Activated CD4-positive, alpha-beta T cell treated with anti-CD3 and anti-CD28 coated beads, Interleukin-2, amount 10 ng/mL, durations not matched to agents 7 days and 5 days (primary cell): ENCODE measurements at regions not wholly inside any gene's neighbourhood (a gene's known extent, or its start where the extent isn't known, plus 50 kb on each side); places are given as distances from the start of the nearest gene placed in this dataset.
"Not testable (repeated sequence)": the region's sequence is repeated elsewhere in the genome, so short reads cannot be mapped to it uniquely, and the experiment has no call there.

Experiments
- CTCF ChIA-PET: fragments of 350-600 bp; sonication (Branson Sonifier 250); formaldehyde crosslinking; loops from one replicate; lab custom pipeline; 2021; ENCODE audit warnings: antibody characterized with exemption; lab: Charles Lee
- POLR2A ChIA-PET: fragments of 350-600 bp; sonication (Branson Sonifier 250); formaldehyde crosslinking; loops from one replicate; lab custom pipeline; 2021; ENCODE audit warnings: antibody characterized with exemption; lab: Charles Lee
- DNase-seq: peaks from one replicate; pipeline ENCODE4 v3.0.0-alpha.2; 2020
- H3K27ac Mint-ChIP-seq: one replicate; pipeline ENCODE4 v1.8.0; 2021; ENCODE audit warnings: mild to moderate bottlenecking, moderate library complexity, mixed read lengths
- H3K27me3 Mint-ChIP-seq: one replicate; pipeline ENCODE4 v1.8.0; 2021; ENCODE audit warnings: mixed read lengths
- H3K36me3 Mint-ChIP-seq: one replicate; pipeline ENCODE4 v1.8.0; 2021; ENCODE audit warnings: low read depth, mixed read lengths
- H3K4me1 Mint-ChIP-seq: one replicate; pipeline ENCODE4 v1.8.0; 2021; ENCODE audit warnings: mixed read lengths
- H3K4me3 Mint-ChIP-seq: one replicate; pipeline ENCODE4 v1.8.0; 2021; ENCODE audit warnings: mild to moderate bottlenecking, moderate library complexity, mixed read lengths
- H3K9me3 Mint-ChIP-seq: one replicate; pipeline ENCODE4 v1.8.0; 2021; ENCODE audit warnings: mixed read lengths

DNA sequence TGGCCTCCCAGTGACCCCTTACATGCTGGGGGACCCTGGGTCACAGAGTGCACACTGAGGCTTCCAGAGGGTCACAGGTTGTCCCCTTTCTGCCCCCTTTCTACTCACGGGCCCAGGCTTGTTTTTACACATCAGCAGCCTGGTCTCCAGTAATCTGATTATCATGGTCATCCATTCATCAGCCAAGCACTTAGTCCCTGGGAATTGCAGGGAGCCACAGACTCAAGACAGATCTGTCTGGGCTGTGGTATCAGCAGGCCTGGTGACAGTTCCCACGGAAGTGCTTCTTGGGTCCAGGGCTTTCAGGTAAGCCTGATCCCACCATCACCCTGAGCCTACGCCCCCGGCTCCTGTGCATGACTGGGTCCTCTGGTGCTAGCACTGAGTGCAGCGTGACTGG is 86.6 kb upstream of the OSBPL11 start:
- H3K9me3 Mint-ChIP-seq, H3K4me3 Mint-ChIP-seq, H3K36me3 Mint-ChIP-seq, POLR2A ChIA-PET, H3K27me3 Mint-ChIP-seq, H3K27ac Mint-ChIP-seq, H3K4me1 Mint-ChIP-seq, DNase-seq, CTCF ChIA-PET: not testable (repeated sequence)

DNA sequence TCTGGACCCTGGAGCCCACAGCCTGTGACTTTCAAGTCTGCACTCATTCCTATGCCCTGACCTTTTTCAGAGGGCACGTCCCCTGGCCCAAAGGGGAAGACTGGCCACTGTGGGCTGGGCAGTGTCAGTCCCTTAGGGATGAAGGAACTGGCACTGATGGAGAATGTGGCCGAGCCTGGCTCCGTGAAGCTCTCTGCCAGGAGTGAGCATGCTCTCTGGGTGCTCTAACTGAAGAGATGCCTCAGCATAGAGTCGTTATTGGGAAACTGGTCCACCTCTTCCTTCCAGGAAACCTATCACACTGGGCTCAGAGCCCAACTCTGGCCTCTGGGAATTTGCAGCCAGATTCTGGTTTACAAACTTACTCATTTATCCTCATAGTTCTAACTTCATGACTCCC is 87.3 kb upstream of the OSBPL11 start:
- H3K27ac Mint-ChIP-seq, POLR2A ChIA-PET, H3K4me3 Mint-ChIP-seq, H3K4me1 Mint-ChIP-seq, CTCF ChIA-PET, H3K9me3 Mint-ChIP-seq, DNase-seq, H3K27me3 Mint-ChIP-seq, H3K36me3 Mint-ChIP-seq: not testable (repeated sequence)

DNA sequence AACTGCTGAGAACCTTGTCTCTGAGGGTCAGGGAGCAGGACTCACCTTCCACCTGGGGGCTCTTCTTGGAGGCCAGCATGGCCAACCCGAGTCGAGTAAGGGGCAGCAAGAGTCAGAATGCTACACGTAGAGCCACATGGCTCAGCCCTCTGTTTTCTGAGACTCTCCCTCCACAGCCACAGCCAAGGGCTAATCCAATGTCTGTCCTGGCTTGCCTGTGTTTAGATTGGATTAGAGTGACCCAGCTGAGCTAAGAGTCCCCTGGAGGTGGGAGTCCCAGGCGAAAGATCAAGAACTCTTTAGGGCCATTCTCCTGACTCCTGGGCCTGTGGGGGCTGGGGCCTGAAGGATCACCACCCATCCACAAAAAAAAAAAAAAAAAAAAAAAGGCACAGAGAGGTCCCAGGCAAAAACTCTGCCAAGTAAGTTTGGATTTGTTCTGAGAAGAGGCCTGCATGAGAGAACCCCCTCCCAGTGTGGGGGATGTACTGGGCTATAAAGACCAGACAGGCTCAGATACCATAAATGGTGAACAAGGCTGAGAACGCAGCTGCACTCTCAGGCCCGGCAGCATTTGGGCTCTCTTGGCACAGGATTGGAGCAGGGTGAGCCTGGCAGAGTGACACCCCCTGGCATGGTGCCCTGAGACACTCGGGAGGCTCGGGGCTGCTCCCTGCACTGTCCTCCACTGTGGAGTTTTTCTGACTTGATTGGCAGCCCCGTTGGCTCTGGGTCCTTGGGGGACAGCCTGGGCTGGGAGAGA is 88.0 kb upstream of the OSBPL11 start:
- CTCF ChIA-PET: no interaction called here
- no peaks in the 10 kb centered on the region for H3K27me3 Mint-ChIP-seq
- no peaks in the 10 kb centered on the region for H3K36me3 Mint-ChIP-seq
- H3K4me1 Mint-ChIP-seq: no peaks in the 10 kb centered on the region
- POLR2A ChIA-PET: no interaction called here
- H3K27ac Mint-ChIP-seq: no peak overlapping the region
- DNase-seq: no peak
- H3K4me3 Mint-ChIP-seq: no peak overlapping the region
- no peaks in the 10 kb centered on the region for H3K9me3 Mint-ChIP-seq

DNA sequence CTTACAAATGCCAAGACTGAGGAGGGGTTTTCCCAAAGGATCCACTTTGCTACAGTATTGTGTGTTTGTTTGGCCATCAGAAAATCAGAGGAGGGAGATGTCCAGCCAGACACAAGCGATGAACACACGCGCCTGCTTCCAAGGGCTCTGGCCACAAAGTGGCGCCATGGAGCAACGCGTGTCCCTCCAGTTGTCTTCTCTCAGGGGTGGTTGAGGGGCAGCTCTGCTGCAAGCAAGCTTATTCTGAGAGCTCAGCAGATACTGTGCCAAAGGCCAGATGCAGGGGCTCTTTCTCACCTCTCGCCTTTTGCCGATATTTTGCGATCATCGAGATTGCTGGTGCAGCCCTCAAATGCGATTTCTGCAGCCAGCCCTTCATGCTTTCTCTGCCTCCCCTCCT is 88.9 kb upstream of the OSBPL11 start:
- ChIA-PET POLR2A (no interaction called here), CTCF (no interaction called here)
- no peak overlapping the region for H3K4me3 Mint-ChIP-seq
- no peaks in the 10 kb centered on the region for H3K27me3 Mint-ChIP-seq
- H3K9me3 Mint-ChIP-seq: no peaks in the 10 kb centered on the region
- no peaks in the 10 kb centered on the region for H3K4me1 Mint-ChIP-seq
- H3K36me3 Mint-ChIP-seq: no peaks in the 10 kb centered on the region
- no peak overlapping the region for H3K27ac Mint-ChIP-seq
- DNase-seq: no peak

DNA sequence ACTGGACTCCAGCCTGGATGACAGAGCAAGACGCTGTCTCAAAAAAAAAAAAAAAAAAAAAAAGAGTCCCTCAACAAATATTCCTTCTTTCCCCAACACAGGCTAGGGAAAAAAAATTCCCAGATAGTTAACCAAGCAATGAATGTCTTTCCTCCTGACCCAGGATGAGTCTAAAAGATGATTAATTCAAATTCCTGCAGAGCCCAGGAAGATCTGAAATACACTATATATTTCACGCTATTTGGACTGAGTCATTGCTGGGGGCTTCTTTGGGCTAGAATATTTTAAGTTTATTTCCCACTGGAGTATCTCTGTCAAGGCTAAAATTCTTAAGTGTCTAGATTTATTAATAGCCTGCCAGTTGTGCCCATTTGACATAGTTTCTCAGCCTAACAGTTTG is 90.4 kb upstream of the OSBPL11 start:
- H3K27me3 Mint-ChIP-seq, POLR2A ChIA-PET, H3K4me3 Mint-ChIP-seq, H3K27ac Mint-ChIP-seq, H3K36me3 Mint-ChIP-seq, H3K9me3 Mint-ChIP-seq, DNase-seq, H3K4me1 Mint-ChIP-seq: not testable (repeated sequence)
- CTCF ChIA-PET: interaction anchor here (0.8 kb wide), 1 partner anchor 904 kb away, joined by 3 read pairs; no protein-coding TSS in a partner anchor

DNA sequence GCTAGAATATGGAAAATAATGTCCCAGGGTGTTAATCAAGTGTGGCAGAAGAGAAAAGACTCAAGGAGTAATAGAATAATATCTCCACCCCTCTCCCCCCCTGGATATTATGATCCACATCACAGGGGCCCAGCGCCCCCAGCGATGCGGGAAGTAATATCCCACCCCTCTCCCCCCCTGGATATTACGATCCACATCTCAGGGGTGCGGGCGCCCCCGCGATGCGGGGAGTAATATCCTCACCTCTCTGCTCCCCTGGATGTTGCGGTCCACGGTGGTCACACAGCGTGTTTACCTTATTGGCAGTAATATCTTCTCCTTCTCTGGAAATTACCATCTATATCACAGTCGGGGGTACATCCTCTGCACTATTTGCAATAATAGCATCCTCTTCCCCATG is 97.1 kb upstream of the OSBPL11 start:
- H3K9me3 Mint-ChIP-seq: no peaks in the 10 kb centered on the region
- H3K36me3 Mint-ChIP-seq: no peaks in the 10 kb centered on the region
- POLR2A ChIA-PET: no interaction called here
- H3K4me1 Mint-ChIP-seq: no peaks in the 10 kb centered on the region
- H3K27me3 Mint-ChIP-seq: no peaks in the 10 kb centered on the region
- CTCF ChIA-PET: no interaction called here
- no peak overlapping the region for H3K27ac Mint-ChIP-seq
- no peak for DNase-seq
- H3K4me3 Mint-ChIP-seq: no peak overlapping the region

DNA sequence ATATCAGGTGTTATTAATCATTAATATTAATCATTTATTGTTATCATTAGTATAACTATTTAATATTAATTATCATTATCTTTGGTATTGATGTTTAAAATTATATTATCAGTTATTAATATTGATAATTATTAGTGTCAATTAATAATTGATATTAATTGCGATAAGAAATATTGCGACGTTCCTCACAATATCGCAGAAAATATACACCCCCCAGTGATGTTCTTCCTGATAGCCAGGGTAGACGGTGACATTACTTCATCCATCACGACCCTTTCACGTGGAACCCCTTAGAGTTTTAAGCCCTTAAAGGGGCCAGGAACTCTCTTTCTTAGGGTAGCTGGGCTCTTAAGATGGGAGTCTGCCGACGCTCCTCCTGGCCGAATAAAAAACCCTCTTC is 98.6 kb upstream of the OSBPL11 start:
- peaks cover 5% of the 10 kb centered on the region for H3K4me1 Mint-ChIP-seq
- POLR2A ChIA-PET: no interaction called here

DNA sequence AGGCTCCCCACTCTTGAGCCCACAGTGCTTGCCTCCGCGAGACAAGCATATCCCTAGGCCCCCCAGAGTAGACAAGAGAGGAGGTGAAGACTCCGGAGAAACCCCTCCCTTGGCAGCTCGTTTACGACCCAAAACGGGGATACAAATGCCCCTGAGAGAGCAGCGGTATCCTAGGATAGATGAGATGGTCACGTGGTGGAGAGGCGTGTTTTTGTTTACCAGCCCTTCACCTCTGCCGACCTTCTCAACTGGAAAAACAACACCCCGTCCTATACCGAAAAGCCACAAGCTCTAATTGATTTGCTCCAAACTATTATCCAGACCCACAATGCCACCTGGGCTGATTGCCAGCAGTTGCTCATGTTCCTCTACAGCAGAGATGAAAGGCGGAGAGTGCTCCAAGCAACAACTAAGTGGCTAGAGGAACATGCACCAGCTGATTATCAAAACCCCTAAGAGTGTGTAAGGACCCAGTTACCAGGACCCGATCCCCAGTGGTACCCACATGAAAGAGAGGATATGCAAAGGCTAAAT is 99.5 kb upstream of the OSBPL11 start:
- ChIA-PET CTCF (no interaction called here), POLR2A (no interaction called here)
- Mint-ChIP-seq H3K4me1 (peaks cover 5% of the 10 kb centered on the region), H3K4me3 (no peak overlapping the region), H3K36me3 (no peaks in the 10 kb centered on the region), H3K27me3 (no peaks in the 10 kb centered on the region), H3K9me3 (no peaks in the 10 kb centered on the region), H3K27ac (no peak overlapping the region)
- DNase-seq: no peak

More for the DNA sequence above, 98.6 kb upstream of the OSBPL11 start:
- no peak for DNase-seq
- Mint-ChIP-seq H3K36me3 (no peaks in the 10 kb centered on the region), H3K27me3 (no peaks in the 10 kb centered on the region), H3K4me3 (no peak overlapping the region), H3K27ac (no peak overlapping the region), H3K9me3 (no peaks in the 10 kb centered on the region)
- CTCF ChIA-PET: no interaction called here

DNA sequence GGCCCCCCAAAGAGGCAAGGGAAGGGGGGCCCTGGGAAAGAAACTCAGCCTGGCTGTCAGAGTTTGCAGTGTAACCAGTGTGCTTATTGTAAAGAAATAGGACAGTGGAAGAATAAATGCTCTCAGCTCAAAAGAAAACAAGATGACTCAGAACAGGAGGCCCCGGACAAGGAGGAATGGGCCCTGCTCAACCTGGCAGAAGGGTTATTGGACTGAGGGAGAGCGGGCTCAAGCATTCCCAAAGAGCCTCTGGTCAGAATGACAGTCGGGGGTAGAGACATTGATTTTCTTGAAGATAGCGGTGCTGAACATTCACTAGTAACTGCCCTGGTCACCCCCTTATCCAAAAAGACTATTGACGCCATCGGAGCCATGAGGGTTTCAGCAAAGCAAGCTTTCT is 100.4 kb upstream of the OSBPL11 start:
- CTCF ChIA-PET: no interaction called here
- H3K27me3 Mint-ChIP-seq: no peaks in the 10 kb centered on the region
- H3K9me3 Mint-ChIP-seq: no peaks in the 10 kb centered on the region
- no peak overlapping the region for H3K4me3 Mint-ChIP-seq
- POLR2A ChIA-PET: no interaction called here
- DNase-seq: no peak
- H3K36me3 Mint-ChIP-seq: no peaks in the 10 kb centered on the region
- peaks cover 5% of the 10 kb centered on the region for H3K4me1 Mint-ChIP-seq
- no peak overlapping the region for H3K27ac Mint-ChIP-seq

DNA sequence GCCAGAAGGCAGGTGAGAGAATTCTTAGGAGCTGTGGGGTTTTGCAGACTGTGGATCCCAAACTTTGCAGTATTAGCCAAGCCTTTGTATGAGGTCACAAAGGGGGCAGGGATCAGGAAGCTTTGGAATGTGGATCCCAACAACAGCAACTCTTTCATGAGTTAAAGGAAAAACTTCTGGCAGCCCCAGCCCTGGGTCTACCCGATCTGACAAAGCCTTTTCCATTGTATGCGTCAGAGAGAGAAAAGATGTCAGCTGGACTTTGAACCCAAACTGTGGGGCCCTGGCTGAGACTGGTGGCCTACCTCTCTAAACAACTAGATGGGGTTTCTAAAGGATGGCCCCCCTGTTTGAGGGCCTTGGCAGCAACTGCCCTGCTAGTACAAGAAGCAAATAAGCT is 101.8 kb upstream of the OSBPL11 start:
- POLR2A ChIA-PET, CTCF ChIA-PET, H3K36me3 Mint-ChIP-seq: not testable (repeated sequence)

DNA sequence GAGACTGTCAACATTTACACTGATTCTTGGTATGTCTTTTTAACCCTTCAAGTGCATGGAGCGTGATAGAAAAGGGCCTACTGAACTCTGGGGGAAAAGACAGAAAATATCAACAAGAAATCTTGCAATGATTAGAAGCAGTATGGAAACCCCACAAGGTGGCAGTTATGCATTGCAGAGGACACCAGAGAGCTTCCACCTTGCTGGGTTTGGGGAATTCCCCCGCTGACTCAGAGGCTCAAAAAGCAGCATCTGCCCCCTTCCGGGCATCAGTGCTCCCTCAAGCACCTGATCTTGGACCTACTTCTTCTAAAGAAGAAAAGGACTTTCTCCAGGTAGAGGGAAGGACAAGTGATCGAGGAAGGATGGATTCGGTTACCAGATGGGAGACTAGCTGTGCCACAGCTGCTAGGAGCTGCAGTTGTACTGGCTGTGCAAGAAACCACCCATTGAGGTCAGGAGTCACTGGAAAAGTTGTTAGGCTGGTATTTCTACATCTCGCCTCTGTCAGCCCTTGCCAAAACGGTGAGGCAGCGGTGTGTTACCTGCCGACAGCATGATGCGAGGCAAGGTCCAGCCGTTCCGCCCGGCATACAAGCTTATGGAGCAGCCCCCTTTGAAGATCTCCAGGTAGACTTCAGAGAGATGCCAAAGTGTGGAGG is 102.8 kb upstream of the OSBPL11 start:
- H3K27ac Mint-ChIP-seq, H3K4me3 Mint-ChIP-seq, POLR2A ChIA-PET, H3K36me3 Mint-ChIP-seq, H3K4me1 Mint-ChIP-seq, H3K9me3 Mint-ChIP-seq, CTCF ChIA-PET, H3K27me3 Mint-ChIP-seq: not testable (repeated sequence)
- DNase-seq: peak; percentile 24

More for the DNA sequence above, 101.8 kb upstream of the OSBPL11 start:
- not testable (repeated sequence) for H3K27me3 Mint-ChIP-seq, DNase-seq, H3K27ac Mint-ChIP-seq, H3K4me1 Mint-ChIP-seq, H3K4me3 Mint-ChIP-seq, H3K9me3 Mint-ChIP-seq

DNA sequence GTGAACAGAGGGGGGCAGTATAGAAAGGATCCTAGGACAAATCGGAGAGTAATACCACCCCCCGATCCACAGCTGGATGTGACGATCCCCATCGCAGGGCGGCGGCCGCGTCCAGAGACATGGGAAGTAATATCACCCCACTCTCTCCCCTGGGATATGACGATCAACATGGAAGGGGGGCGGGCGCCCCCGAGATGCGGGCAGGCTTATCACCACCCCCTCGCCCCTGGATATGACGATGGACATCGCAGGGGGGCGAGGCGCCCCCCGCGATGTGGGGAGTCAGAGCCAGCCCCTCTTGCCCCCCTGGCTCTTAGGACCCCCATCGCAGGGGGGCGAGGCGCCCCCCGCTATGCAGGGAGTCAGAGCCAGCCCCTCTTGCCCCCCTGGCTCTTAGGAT is 120.4 kb upstream of the OSBPL11 start:
- Mint-ChIP-seq H3K4me1 (no peaks in the 10 kb centered on the region), H3K27ac (no peak overlapping the region), H3K36me3 (no peaks in the 10 kb centered on the region), H3K9me3 (no peaks in the 10 kb centered on the region), H3K4me3 (no peak overlapping the region), H3K27me3 (peaks cover 2% of the 10 kb centered on the region)
- CTCF ChIA-PET: no interaction called here
- no peak for DNase-seq
- POLR2A ChIA-PET: no interaction called here

DNA sequence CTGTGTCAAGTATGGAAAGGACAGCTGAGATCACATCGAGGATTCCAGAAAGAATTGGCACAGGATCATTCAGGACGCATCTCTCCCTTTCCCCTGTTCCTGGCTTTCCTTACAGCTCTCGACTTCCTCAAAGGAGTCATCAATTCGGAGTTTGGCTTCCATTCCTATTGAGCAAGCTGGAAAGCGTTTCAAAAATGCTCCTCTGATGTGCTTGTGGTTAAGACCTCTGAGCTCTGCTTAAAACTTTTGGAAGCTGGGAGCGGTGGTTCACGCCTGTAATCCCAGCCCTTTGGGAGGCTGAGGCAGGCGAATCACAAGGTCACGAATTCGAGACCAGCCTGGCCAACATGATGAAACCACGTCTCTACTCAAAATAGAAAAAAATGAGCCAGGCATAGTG is 136.9 kb upstream of the OSBPL11 start:
- H3K9me3 Mint-ChIP-seq, H3K27ac Mint-ChIP-seq, H3K36me3 Mint-ChIP-seq, H3K27me3 Mint-ChIP-seq, CTCF ChIA-PET, H3K4me3 Mint-ChIP-seq, DNase-seq, POLR2A ChIA-PET, H3K4me1 Mint-ChIP-seq: not testable (repeated sequence)
